ENCODE measurements at regions not wholly inside any gene's neighbourhood (a gene's known extent, or its start where the extent isn't known, plus 50 kb on each side); places are given as distances from the start of the nearest gene placed in this dataset.

DNA sequence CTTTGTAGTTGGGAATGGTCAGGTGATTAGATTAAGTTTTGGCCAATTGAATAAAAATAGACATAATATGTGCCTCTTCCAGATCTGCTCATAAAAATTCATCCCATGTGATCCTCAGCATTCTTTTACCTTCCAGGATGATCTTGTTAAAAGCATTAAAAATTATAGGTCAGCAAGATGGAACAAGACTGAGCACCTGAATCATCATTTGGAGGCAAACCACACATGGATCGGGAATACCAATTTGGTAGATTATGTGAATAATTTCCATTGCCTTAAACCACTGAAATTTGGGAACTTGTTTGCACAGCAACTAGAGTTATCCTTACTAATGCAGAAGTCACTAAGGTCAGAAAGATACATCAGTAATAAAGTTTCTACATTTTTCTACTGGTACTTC lies 681.4 kb upstream of the ADGRL2 start:
- H3K27ac ChIP-seq (ENCODE audit: insufficient read depth, low read length, poor library complexity, severe bottlenecking) = no peak overlapping the region
- Mint-ChIP-seq H3K9me3 (peaks cover 2 to 15% (median 4%) of the 10 kb centered on the region in 7 donors), H3K27me3 (no peaks in the 10 kb centered on the region), H3K27ac (no peak overlapping the region), H3K4me3 (no peak overlapping the region), H3K36me3 (no peaks in the 10 kb centered on the region), H3K4me1 (no peaks in the 10 kb centered on the region)
- no peak for ATAC-seq (ENCODE audit: low read depth in 2 of 2)
- no peaks in the 10 kb centered on the region for H3K27me3 ChIP-seq (ENCODE audit: control insufficient read depth, insufficient read depth, low read length)
- DNase-seq = no peak
- H3K36me3 ChIP-seq (ENCODE audit: control insufficient read depth, insufficient read depth, low read length) = no peaks in the 10 kb centered on the region
- H3K4me1 ChIP-seq (ENCODE audit: control insufficient read depth, insufficient read depth, low read length, poor library complexity, severe bottlenecking) = no peaks in the 10 kb centered on the region
- no peak overlapping the region for H3K4me3 ChIP-seq (ENCODE audit: low read depth, low read length)
- H3K9me3 ChIP-seq (ENCODE audit: control insufficient read depth in 2 of 2, low read length in 2 of 2) = peaks cover 0 to 4% of the 10 kb centered on the region in 2 experiments

DNA sequence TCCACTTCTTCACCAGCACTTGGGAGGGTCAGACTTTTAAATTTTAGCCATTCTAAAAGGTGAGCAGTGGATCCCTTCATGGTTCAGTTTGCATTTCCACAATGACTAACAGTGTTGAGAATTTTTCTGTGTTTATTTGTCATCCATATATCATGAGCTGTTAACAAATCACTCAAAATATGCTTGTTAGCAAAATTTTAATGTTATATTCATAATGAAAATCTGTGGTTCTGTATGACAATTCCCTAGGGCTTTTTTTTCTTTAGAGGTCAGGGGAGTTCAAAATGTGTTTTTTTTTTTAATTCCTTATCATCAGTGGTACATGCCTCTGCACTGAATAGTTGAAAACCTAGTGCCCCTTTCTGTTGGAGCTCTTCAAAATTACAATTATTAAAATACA lies 682.2 kb upstream of the ADGRL2 start:
- H3K27ac ChIP-seq (ENCODE audit: insufficient read depth, low read length, poor library complexity, severe bottlenecking) = no peak overlapping the region
- no peaks in the 10 kb centered on the region for H3K27me3 ChIP-seq (ENCODE audit: control insufficient read depth, insufficient read depth, low read length)
- no peak for ATAC-seq (ENCODE audit: low read depth in 2 of 2)
- H3K4me1 Mint-ChIP-seq = no peaks in the 10 kb centered on the region
- peaks cover 0 to 4% of the 10 kb centered on the region in 2 experiments for H3K9me3 ChIP-seq (ENCODE audit: control insufficient read depth in 2 of 2, low read length in 2 of 2)
- no peaks in the 10 kb centered on the region for H3K36me3 ChIP-seq (ENCODE audit: control insufficient read depth, insufficient read depth, low read length)
- no peaks in the 10 kb centered on the region for H3K27me3 Mint-ChIP-seq
- H3K4me3 Mint-ChIP-seq = no peak overlapping the region
- H3K36me3 Mint-ChIP-seq = no peaks in the 10 kb centered on the region
- H3K27ac Mint-ChIP-seq = no peak overlapping the region
- no peak overlapping the region for H3K4me3 ChIP-seq (ENCODE audit: low read depth, low read length)
- H3K4me1 ChIP-seq (ENCODE audit: control insufficient read depth, insufficient read depth, low read length, poor library complexity, severe bottlenecking) = no peaks in the 10 kb centered on the region
- peaks cover 1 to 15% (median 4%) of the 10 kb centered on the region in 7 donors for H3K9me3 Mint-ChIP-seq
- no peak for DNase-seq

DNA sequence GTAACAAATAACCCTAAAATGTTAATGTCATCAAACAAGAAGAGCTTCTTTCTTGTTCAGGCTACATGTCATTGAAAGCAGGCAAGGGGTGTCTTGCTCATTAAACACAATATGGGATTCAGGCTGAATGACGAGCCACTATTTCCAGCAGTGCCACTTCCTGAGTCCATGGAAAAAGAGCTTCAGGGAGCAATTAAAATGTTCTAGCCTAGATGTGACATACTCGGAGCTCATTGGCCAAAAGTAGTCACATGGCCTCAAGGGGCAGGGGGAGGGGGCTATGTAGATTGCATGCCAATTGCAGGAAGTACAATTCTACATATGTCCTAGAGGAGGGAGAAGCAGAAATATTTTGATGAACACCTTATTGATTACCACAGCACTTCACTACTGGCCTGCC lies 685.3 kb upstream of the ADGRL2 start:
- Histone ChIP-seq H3K27ac (ENCODE audit: insufficient read depth, low read length, poor library complexity, severe bottlenecking) (no peak overlapping the region), H3K4me3 (ENCODE audit: low read depth, low read length) (no peak overlapping the region), H3K4me1 (ENCODE audit: control insufficient read depth, insufficient read depth, low read length, poor library complexity, severe bottlenecking) (no peaks in the 10 kb centered on the region), H3K27me3 (ENCODE audit: control insufficient read depth, insufficient read depth, low read length) (no peaks in the 10 kb centered on the region), H3K9me3 (ENCODE audit: control insufficient read depth in 2 of 2, low read length in 2 of 2) (peaks cover 2 to 10% of the 10 kb centered on the region in 2 experiments), H3K36me3 (ENCODE audit: control insufficient read depth, insufficient read depth, low read length) (no peaks in the 10 kb centered on the region)
- H3K27ac Mint-ChIP-seq = no peak overlapping the region
- peaks cover 0 to 9% (median 3%) of the 10 kb centered on the region in 7 donors for H3K9me3 Mint-ChIP-seq
- ATAC-seq (ENCODE audit: low read depth in 2 of 2) = no peak
- H3K4me3 Mint-ChIP-seq = no peak overlapping the region
- H3K27me3 Mint-ChIP-seq = no peaks in the 10 kb centered on the region
- no peaks in the 10 kb centered on the region for H3K36me3 Mint-ChIP-seq
- no peaks in the 10 kb centered on the region for H3K4me1 Mint-ChIP-seq
- no peak for DNase-seq

DNA sequence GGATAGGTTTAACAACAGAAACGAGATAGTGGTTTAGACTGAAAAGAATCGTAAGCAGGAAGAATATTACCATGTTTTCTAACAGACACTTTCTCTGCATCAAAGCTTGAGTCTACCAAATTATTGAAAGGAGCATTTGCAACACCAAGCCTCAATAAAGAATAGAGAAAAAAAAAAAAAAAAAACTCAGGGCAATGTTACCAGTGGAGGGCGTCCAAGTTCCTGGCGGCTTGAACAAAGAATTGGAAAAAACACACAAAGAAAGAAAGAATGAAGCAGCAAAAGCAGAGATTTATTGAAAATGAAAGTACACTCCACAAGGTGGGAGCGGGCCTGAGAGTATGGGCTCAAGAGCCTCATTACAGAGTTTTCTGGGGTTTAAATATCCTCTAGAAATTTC lies 686.5 kb upstream of the ADGRL2 start:
- peaks cover 2 to 14% of the 10 kb centered on the region in 2 experiments for H3K9me3 ChIP-seq (ENCODE audit: control insufficient read depth in 2 of 2, low read length in 2 of 2)
- no peaks in the 10 kb centered on the region for H3K36me3 ChIP-seq (ENCODE audit: control insufficient read depth, insufficient read depth, low read length)
- no peak overlapping the region for H3K27ac ChIP-seq (ENCODE audit: insufficient read depth, low read length, poor library complexity, severe bottlenecking)
- H3K9me3 Mint-ChIP-seq = peaks cover 0 to 11% (median 4%) of the 10 kb centered on the region in 7 donors
- no peak for DNase-seq
- no peaks in the 10 kb centered on the region for H3K36me3 Mint-ChIP-seq
- no peak for ATAC-seq (ENCODE audit: low read depth in 2 of 2)
- H3K4me3 ChIP-seq (ENCODE audit: low read depth, low read length) = no peak overlapping the region
- H3K4me1 Mint-ChIP-seq = no peaks in the 10 kb centered on the region
- no peaks in the 10 kb centered on the region for H3K27me3 Mint-ChIP-seq
- no peaks in the 10 kb centered on the region for H3K27me3 ChIP-seq (ENCODE audit: control insufficient read depth, insufficient read depth, low read length)
- no peak overlapping the region for H3K27ac Mint-ChIP-seq
- no peak overlapping the region for H3K4me3 Mint-ChIP-seq
- no peaks in the 10 kb centered on the region for H3K4me1 ChIP-seq (ENCODE audit: control insufficient read depth, insufficient read depth, low read length, poor library complexity, severe bottlenecking)

DNA sequence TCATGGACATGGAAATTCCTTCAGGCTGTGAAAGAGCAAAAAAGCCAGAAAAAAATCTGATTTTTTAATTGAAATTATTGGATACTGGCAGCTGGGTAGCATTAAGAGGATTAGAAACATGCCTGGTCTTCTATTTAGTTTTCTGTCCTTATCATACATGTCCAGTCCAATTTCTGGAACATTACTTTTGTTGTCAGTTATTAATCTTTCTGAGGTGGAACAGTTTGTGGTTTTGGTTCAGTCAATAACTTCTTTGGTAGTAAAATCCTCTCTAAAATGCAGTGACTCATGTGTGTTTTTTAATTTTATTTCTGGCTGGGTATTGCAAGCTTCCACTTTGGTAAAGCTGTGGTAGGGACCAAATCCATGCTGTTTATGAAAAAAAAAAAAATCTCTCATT lies 687.0 kb upstream of the ADGRL2 start:
- Mint-ChIP-seq H3K27ac (no peak overlapping the region), H3K4me1 (no peaks in the 10 kb centered on the region), H3K36me3 (no peaks in the 10 kb centered on the region), H3K4me3 (no peak overlapping the region), H3K27me3 (no peaks in the 10 kb centered on the region), H3K9me3 (peaks cover 0 to 7% (median 4%) of the 10 kb centered on the region in 7 donors)
- ATAC-seq (ENCODE audit: low read depth in 2 of 2) = no peak
- no peak for DNase-seq
- Histone ChIP-seq H3K27me3 (ENCODE audit: control insufficient read depth, insufficient read depth, low read length) (no peaks in the 10 kb centered on the region), H3K4me3 (ENCODE audit: low read depth, low read length) (no peak overlapping the region), H3K36me3 (ENCODE audit: control insufficient read depth, insufficient read depth, low read length) (no peaks in the 10 kb centered on the region), H3K27ac (ENCODE audit: insufficient read depth, low read length, poor library complexity, severe bottlenecking) (no peak overlapping the region), H3K9me3 (ENCODE audit: control insufficient read depth in 2 of 2, low read length in 2 of 2) (peaks cover 2 to 17% of the 10 kb centered on the region in 2 experiments), H3K4me1 (ENCODE audit: control insufficient read depth, insufficient read depth, low read length, poor library complexity, severe bottlenecking) (no peaks in the 10 kb centered on the region)

DNA sequence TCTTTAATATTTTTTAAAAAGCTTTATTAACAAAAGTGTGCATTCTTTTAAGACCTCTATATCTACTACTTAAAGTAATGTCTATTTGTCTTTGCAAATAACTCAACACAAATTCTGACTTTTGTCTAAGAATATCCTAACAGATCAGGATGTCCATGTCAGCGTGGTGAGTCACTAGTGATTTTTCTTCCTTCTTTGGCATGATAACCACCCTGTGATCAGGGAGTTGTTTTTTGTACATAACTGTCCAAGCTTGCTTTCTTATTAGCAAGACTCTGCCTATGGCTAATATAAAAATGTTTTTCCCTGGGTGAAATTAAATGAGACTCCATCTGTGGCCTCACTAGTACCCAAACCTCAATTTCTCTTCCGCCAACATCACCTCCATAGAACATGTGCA lies 688.9 kb upstream of the ADGRL2 start:
- no peak for ATAC-seq (ENCODE audit: low read depth in 2 of 2)
- peaks cover 0 to 14% (median 8%) of the 10 kb centered on the region in 7 donors for H3K9me3 Mint-ChIP-seq
- no peak overlapping the region for H3K27ac ChIP-seq (ENCODE audit: insufficient read depth, low read length, poor library complexity, severe bottlenecking)

DNA sequence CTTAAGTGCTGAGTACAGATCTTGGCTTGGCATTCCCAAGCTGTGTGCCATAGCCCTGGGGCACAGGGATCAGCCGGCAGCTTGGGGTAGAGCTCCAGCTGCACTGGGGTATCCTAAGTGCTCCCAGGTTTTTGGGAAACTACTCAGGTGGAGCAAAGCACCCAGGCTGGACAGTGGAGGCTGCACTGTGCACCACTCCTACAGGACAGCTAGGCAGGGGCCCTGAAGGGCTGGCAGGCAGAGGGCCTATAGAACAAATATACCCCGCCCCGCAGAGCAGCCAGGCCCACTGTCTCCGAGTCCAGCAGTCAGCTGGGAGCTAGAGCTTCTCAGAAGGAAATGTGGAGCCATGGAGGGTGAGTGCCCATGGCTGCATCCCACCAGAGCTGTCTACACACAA lies 691.7 kb upstream of the ADGRL2 start:
- Histone ChIP-seq H3K4me3 (ENCODE audit: low read depth, low read length) (no peak overlapping the region), H3K27ac (ENCODE audit: insufficient read depth, low read length, poor library complexity, severe bottlenecking) (no peak overlapping the region), H3K9me3 (ENCODE audit: control insufficient read depth in 2 of 2, low read length in 2 of 2) (peaks cover 2 to 22% of the 10 kb centered on the region in 2 experiments), H3K36me3 (ENCODE audit: control insufficient read depth, insufficient read depth, low read length) (no peaks in the 10 kb centered on the region), H3K4me1 (ENCODE audit: control insufficient read depth, insufficient read depth, low read length, poor library complexity, severe bottlenecking) (no peaks in the 10 kb centered on the region), H3K27me3 (ENCODE audit: control insufficient read depth, insufficient read depth, low read length) (no peaks in the 10 kb centered on the region)
- no peak for ATAC-seq (ENCODE audit: low read depth in 2 of 2)
- no peaks in the 10 kb centered on the region for H3K36me3 Mint-ChIP-seq
- no peak for DNase-seq
- H3K27me3 Mint-ChIP-seq = no peaks in the 10 kb centered on the region
- peaks cover 4 to 18% (median 9%) of the 10 kb centered on the region in 7 donors for H3K9me3 Mint-ChIP-seq
- H3K27ac Mint-ChIP-seq = no peak overlapping the region
- H3K4me3 Mint-ChIP-seq = no peak overlapping the region
- H3K4me1 Mint-ChIP-seq = no peaks in the 10 kb centered on the region

More for the DNA sequence above, 688.9 kb upstream of the ADGRL2 start:
- H3K36me3 Mint-ChIP-seq = no peaks in the 10 kb centered on the region
- no peaks in the 10 kb centered on the region for H3K36me3 ChIP-seq (ENCODE audit: control insufficient read depth, insufficient read depth, low read length)
- H3K4me1 ChIP-seq (ENCODE audit: control insufficient read depth, insufficient read depth, low read length, poor library complexity, severe bottlenecking) = no peaks in the 10 kb centered on the region
- no peak overlapping the region for H3K27ac Mint-ChIP-seq
- no peak for DNase-seq
- no peak overlapping the region for H3K4me3 Mint-ChIP-seq
- H3K9me3 ChIP-seq (ENCODE audit: control insufficient read depth in 2 of 2, low read length in 2 of 2) = peaks cover 2 to 17% of the 10 kb centered on the region in 2 experiments
- H3K4me3 ChIP-seq (ENCODE audit: low read depth, low read length) = no peak overlapping the region
- H3K27me3 ChIP-seq (ENCODE audit: control insufficient read depth, insufficient read depth, low read length) = no peaks in the 10 kb centered on the region
- no peaks in the 10 kb centered on the region for H3K4me1 Mint-ChIP-seq
- H3K27me3 Mint-ChIP-seq = no peaks in the 10 kb centered on the region

DNA sequence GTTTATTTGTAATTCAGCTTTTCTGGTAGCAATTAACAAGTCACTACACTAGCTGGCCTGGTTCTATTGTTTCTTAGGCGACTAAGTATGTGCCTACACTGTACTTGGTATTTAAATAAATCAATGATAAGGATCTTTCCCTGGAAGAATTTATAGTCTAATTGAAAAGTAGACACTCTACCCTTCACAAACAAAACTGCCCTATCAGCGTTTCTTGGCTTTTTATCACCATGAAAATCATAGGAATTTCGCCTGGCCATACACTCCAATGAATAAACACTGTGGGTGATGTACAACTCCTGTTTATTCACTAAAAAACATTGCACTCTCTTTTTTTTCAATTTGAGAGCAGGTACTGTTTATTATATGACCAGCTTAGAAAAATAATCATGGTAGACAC lies 702.9 kb upstream of the ADGRL2 start:
- no peak for ATAC-seq (ENCODE audit: low read depth in 2 of 2)
- H3K36me3 Mint-ChIP-seq = no peaks in the 10 kb centered on the region
- Histone ChIP-seq H3K36me3 (ENCODE audit: control insufficient read depth, insufficient read depth, low read length) (no peaks in the 10 kb centered on the region), H3K4me1 (ENCODE audit: control insufficient read depth, insufficient read depth, low read length, poor library complexity, severe bottlenecking) (no peaks in the 10 kb centered on the region), H3K9me3 (ENCODE audit: control insufficient read depth in 2 of 2, low read length in 2 of 2) (no peaks in the 10 kb centered on the region), H3K27ac (ENCODE audit: insufficient read depth, low read length, poor library complexity, severe bottlenecking) (no peak overlapping the region), H3K4me3 (ENCODE audit: low read depth, low read length) (no peak overlapping the region), H3K27me3 (ENCODE audit: control insufficient read depth, insufficient read depth, low read length) (no peaks in the 10 kb centered on the region)
- H3K4me3 Mint-ChIP-seq = no peak overlapping the region
- H3K4me1 Mint-ChIP-seq = no peaks in the 10 kb centered on the region
- H3K27me3 Mint-ChIP-seq = no peaks in the 10 kb centered on the region
- no peak for DNase-seq
- H3K27ac Mint-ChIP-seq = no peak overlapping the region
- H3K9me3 Mint-ChIP-seq = peaks cover 4 to 15% (median 11%) of the 10 kb centered on the region in 7 donors
